ENCODE measurements at regions not wholly inside any gene's neighbourhood (a gene's known extent, or its start where the extent isn't known, plus 50 kb on each side); places are given as distances from the start of the nearest gene placed in this dataset.
"Not testable (repeated sequence)": the region's sequence is repeated elsewhere in the genome, so short reads cannot be mapped to it uniquely, and the experiment has no call there.

DNA sequence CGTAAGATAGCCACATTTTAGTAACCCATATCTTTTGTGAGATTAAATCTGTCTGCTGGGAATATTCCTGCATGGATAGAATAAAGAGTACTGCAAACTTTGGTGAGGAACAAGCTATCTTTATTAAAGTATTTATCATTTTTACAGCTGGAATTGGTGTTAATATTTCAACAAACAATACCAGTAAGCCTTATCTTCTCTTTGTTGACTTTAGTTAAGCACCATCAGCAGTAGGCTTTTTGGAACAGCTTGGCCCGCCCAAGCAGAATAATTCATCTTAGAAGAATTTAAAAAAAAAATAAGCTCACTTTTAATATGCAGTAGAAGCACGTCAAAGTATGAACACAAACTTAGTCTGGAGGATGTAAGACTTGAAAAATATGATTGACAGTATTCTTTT is 917.8 kb upstream of the ADGRB3 start:
- DNase-seq, result no peak

DNA sequence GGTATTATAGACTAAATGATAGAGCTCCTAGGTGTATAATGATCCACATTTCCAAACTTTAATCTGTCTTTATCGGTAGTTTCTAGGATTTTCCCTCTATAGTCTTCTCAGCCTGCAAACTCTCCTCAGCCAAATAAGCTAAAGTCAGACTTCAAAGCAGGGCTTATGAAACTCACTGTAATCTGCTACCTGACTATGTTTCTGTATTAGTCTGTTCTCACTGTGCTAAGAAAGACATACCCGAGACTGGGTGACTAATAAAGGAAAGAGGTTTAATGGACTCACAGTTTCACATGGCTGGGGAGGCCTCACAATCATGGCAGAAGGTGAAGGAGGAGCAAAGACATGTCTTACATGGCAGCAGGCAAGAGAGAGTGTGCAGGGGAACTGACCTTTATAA is 928.7 kb upstream of the ADGRB3 start:
- DNase-seq, result no peak

- no peak for DNase-seq
Observed at GRCh38 chr6:67698534-67698933, 936.5 kb upstream of the ADGRB3 start.

DNA sequence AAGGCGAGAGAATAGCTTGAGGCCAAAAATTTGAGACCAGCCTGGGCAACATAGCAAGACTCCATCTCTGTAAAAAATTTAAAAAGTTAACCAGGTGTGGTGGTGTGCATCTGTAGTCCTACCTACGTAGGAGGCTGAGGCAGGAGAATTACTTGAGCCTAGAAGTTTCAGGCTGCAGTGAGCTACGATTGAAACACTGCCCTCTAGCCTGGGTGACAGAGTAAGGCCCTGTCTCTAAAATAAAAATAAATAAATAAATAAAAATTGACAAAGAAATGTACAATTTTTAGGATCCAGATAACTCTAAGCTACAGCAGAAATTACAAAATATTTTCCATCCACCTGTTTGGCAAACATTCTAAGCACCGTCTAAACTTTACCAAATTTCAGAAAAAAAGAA is 941.0 kb upstream of the ADGRB3 start:
- no peak for DNase-seq

DNA sequence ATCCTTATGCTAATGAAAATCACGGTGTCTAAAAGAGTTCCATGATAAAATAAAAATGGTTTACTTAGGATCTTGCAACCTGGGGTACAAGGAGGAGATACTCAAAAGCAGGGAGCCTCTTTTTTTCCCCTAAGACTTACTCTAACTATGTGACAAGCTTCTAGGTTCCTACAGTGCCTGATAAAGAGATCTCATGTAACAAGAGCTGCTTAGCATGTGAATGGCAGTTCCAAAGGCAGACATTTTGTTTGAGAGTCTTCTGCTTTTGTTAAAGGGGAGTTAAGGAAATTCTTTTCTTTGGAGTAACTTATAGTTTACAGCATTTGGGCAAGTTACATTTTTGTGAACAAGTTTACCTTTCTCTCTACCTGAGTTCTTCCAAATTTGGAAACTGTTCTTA is 945.8 kb upstream of the ADGRB3 start:
- DNase-seq, result no peak

GRCh38 chr6:67687396-67687795 is 947.7 kb upstream of the ADGRB3 start:
- no peak for DNase-seq

DNA sequence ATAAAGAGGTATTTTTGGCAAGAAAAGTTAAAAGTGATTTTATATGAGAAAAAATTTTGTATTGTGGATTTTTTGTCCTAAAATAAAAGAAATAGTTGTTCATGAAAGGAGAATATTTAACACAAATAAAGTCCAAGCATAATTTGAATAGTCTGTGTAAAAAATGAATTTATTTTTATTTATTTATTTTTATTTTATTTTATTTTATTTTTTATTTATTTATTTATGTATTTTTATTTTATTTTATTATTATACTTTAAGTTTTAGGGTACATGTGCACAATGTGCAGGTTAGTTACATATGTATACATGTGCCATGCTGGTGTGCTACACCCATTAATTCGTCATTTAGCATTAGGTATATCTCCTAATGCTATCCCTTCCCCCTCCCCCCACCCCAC is 948.9 kb upstream of the ADGRB3 start:
- DNase-seq, result not testable (repeated sequence)

DNA sequence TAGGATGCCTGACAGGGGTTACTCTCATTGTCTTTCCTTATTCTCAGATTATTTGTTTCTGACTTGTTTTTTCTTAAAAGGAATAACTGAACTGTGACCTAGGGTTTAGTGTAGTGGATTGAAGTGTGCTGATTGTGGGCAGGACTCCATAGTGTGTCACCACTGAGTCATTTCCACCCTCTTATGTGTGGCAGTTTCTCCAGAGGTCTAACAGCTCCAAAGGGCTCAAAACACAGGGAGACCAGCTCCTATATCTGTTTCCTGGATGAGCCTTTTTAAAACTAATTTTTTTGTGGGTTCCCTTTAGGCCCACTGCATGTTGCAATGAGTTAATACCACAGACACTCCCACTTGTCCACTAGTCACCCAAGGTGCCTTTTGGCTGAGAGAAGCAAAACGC is 951.1 kb upstream of the ADGRB3 start:
- DNase-seq, result no peak

- no peak for DNase-seq
Observed at GRCh38 chr6:67680297-67680932, 954.7 kb upstream of the ADGRB3 start.

DNA sequence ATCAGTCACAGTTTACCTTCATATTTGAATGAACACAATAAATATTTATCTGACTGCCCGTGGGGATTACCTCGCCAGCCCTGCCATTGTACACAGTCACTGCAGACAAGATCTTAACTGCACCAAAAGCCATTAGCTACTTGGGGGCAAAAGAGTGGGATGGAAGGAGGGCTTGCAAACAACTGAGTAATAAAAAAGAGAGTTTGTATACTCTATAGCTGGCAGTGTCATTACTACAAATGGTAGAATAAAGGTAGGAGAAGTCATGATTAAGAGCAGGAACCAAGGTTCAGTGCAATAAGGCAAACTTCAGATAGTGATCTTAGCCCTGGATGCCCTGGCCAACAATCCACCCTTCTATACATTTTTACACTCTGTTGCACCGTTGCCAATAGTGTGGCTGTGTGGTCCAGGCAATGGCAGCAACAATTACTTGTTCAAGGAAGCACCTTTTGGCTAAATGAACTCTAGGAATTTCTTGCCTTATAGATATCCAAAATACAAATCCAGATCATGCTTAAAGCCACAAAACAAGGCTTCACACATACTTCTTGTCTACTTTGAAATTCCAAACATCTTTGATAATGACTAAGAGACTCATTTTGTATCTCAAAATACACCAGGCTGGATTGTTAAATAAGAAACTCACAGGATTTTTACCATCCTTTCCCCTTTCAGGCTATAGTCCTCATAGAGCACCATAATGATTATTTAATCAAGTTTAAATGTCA is 955.4 kb upstream of the ADGRB3 start:
- DNase-seq, result no peak

GRCh38 chr6:67676892-67677291 is 958.2 kb upstream of the ADGRB3 start:
- no peak for DNase-seq

DNA sequence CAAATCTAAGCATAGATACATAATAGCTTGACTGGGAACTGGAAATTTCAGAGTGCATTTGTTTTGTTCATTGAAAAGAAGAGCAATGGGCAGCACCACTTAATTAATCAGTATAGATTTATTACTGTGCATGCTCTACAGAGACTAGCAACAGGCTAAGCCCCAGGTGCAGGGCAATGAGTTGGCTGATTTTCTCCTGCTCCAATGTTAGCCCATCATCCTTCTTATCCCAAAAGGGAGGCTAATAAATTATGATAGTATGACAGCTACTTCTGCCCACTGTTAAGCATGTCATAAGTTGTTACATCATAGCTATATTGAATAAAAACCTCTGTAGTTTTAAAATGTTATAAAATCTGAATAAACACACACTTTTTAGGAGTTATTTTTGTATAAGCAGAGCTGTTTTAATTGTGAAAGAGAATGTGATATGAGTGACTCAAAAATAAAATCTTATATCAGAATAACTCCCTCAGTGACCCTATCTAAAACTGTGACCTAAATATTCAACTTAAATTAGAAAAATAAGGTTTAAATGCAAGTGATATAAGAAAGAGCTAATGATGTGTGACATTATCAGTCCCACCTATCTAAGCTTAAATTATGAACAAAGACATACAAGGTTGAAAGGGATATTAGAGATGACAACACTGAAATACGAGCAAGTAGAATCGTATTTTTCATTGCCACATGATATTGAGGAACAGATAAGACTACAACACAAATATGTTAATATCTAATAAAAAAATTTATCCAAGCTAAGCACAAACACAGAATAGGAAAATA is 967.3 kb upstream of the ADGRB3 start:
- no peak for DNase-seq

DNA sequence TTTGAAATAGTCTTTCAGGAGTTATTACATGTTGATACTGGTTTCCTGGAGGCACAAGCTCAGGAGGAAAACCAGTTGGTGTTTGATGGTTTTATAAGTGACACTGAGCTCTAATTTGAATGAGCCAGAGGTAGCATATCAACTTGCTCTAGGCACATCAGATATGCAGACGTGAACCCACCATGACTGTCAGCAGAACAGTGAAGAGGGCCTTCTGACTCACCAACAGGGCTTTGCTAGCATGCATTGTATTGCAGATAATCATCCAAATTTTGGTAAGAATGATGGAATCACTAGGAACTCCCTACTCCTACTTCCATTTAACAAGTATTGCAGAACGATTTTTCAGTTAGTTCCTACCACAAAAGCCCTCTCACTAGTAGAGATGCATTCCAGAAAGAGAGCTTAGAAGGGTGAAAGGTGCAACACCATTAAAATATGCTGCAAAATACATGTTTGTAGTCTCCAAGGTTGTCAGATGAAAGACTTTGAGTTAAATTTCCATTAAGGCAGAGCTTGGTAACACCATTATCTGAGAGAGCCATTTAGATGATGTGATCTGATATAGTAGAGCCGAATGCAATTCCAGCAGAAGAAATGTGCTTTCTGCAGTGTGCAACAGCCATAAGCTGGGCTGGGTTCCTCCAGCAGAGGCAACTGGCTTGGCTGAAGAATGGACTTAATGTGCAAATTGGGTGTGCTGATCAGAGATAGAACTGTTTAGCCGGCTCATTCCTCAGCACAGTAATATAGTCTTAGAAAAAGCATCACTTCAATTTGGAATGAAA is 968.7 kb upstream of the ADGRB3 start:
- no peak for DNase-seq

DNA sequence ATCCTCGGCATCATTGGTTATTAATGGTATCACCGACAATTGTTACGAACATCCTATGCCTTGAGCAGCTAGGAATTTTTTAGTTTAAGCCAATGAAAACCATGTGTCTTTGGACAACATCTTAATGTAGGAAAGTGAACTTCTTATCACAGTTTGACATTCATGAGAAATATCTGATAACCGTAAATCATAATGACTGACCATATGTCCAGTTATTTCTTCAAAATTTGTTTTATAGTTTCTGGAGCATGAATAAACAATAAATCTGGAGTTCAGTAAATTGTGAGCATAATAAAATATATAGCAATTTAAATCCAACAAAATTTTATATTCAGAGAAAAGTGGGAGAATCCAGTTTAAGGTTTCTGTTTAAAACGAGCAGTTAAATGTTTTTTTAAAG is 970.1 kb upstream of the ADGRB3 start:
- DNase-seq, result no peak

DNA sequence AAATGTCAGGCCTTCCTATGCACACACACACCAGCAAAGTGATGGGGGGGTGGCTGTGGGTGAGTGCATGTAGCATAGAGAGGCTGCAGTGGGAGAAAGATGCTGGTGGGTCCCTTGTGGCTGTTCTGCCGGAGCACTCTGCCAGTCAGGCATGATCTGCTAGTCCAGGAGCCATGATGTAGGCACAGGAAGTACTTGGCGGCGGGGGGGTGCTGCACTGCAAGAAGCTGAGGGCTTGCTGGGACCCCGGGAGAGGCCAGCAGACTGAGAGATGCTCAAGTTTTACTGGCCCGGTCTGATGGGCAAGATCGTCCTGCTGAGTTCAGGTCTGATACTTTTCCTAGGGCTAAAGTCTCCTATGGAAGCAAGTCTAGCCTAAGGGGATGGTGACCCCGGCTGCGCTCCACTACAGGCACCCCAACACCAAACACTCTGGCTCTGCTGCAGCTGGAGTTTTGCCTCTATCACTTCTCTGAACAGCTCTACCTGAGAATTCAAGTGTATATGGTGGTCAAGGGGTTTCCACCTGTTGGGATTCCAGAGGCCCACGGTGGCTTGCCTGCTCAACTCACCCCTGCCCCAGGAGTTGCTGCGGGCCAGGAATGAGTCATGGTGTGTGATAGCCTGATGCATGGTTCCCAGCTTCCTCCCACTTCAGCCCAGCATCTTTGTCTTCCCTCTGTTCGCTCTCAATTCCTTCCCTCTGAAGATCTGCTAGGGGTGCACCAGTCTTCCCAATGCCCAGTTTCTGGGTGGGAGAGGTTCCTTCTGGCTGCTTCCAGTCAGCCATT is 971.8 kb upstream of the ADGRB3 start:
- no peak for DNase-seq

DNA sequence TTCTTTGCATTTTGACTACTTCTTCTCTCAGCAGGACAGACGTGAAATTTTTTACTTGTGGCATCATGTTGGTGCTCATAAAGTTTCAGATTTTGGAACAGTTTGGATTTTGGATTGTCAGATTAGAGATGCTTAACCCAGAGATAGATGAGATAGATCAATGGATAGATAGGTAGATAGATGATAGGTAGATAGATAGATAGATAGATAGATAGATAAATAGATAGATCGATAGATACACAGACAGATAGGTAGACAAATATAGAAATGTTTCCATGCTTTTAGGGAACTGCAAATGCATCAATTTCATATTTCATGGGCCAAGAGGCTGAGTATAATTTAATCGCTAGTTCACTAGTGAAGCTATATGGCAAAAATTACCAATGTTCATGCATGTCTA is 981.5 kb upstream of the ADGRB3 start:
- no peak for DNase-seq

DNA sequence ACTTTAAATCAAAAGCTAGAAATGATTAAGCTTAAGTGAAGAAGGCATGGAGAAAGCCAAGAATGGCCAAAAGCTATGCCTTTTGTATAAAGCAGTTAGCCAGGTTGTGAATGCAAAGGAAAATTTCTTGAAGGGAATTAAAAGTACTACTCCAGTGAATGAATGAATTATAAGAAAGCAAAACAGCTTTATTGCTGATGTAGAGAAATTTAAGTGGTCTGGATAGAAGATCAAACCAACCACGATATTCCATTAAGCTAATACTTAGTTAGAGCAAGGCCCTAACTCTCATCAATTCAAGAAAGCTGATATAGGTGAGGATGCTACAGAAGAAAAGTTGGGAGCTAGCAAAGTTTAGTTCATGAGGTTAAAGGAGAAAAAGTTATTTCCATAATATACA is 988.5 kb upstream of the ADGRB3 start:
- no peak for DNase-seq

DNA sequence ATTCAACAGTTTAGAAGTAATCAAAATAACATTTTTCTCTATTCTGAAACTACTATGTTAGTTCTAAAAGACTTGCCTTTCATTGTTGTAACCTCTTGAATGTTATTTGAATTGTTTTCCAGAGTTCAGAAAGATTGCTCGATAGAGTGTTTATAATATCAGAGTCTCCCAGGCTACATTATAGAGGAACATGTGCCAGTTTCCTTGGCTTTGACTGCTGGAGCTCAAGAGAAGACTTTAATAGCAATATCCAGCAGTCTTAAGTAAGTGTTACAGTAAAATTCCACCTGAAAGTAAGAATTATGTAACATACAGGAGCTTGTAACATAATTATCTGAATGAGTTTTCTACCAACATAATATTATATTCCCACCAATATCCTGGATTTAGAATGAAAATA is 991.8 kb upstream of the ADGRB3 start:
- DNase-seq, result no peak

DNA sequence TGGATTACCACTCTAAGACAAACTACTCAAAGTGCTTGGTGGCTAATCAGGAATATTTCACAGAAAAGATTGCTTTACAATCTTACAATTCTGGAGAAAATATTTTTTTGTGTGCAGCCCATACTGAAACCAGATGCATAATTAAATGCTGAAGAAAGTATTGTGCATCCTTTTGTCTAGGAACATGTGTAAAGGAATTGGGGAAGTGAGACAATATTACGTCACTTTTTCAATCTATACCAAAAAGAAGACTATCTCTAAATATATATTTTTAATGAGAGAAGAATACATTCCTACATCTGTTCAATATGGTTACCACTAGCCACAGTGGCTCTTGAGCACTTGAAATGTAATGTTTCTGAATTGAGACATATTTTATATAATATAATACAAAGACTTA is 992.5 kb upstream of the ADGRB3 start:
- no peak for DNase-seq

DNA sequence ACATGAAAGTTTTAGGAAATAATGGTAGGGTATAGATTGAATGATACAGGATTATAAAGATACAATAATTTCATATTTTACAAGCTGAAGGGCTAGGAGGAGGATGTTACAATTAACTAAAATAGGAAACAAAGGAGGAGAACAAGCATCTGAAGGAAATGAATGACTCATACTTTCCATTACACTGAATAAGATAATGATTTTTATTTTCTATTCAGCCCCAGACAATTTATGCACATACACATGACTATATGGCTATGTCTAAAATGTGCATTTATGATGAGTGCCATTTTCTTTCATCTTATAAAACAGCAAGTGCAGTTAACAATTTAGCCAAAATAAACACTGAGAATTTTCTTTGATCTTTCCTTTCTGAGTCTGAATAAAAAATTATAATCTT is 994.6 kb upstream of the ADGRB3 start:
- no peak for DNase-seq

- no peak for DNase-seq
Observed at GRCh38 chr6:67639161-67639560, 995.9 kb upstream of the ADGRB3 start.

DNA sequence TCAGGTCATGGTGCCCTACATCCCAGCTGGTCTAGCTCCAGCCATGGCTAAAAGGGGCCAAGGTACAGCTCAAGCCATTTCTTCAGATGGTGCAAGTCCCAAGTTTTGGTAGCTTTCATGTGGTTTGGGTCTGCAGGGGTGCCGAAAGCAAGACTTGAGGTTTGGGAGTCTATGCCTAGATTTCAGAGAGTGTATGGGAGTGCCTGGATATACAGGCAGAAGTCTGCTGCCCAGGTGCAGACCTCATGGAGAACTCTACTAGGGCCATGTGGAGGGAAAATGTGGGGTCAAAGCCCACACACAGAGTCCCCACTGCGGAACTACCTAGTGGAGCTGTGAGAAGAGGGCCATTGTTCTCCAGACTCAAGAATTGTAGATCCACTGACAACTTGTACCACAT is 1000.9 kb upstream of the ADGRB3 start:
- DNase-seq, result no peak

DNA sequence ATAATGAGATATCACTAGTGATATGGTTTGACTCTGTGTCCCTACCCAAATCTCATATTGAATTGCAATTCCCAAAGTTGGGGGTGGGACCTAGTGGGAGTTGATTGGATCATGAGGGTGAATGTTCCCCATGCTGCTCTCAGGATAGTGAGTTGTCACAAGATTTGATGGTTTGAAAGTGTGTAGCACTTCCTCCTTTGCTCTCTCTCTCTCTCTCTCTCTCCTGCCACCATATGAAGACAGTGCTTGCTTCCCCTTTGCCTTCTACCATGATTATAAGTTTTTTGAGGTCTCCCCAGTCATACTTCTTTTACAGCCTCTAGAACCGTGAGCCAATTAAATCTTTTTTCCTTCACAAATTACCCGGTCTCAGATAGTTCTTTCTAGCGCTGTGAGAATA is 1002.0 kb upstream of the ADGRB3 start:
- no peak for DNase-seq
